ENCODE measurements at regions not wholly inside any gene's neighbourhood (a gene's known extent, or its start where the extent isn't known, plus 50 kb on each side); places are given as distances from the start of the nearest gene placed in this dataset.

DNA sequence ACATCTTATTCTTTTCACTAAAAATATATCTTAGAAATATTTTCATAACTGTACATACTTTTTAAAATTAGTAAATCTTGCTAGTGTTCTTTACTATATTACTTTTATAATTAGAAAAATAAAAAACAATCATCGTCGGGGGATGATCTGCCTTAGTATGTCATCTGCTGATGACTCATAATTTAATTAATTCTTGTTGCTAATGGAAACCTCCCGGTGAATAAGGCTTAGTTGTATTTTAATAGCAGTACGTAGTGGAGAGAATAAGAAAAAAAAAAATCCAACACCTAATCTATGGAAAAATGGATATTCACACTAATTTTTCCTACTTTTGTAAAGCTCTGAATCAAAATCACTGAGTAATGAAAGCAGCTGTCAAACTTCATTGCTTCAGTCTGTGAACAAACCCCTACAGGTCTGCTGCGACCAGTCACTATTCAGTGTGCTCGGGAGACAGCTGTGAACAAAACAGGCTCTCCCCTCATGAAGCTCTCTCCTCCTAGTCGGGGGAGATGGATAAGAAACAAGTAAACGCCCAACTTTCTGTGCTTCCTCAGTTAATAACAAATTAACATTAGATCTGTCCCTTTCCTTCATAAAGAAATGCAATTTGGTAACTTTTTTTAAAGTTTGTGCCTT, 97.4 kb upstream of the UPP2 start:
- DNase-seq (ENCODE audit: low read depth, low spot score) = no peak
- ChIA-PET CTCF (interaction anchor here (12.9 kb wide), 1 partner anchor 228 kb away, joined by 169 read pairs; no protein-coding TSS in a partner anchor), POLR2A (no interaction called here)
- no peak for TF ChIP-seq CTCF (IDR thresholded peaks at IDR 0.05; ENCODE audit: insufficient read depth, low read length, missing control alignments)
- H3K4me3 ChIP-seq (ENCODE audit: low read depth, low read length) = no peak overlapping the region

DNA sequence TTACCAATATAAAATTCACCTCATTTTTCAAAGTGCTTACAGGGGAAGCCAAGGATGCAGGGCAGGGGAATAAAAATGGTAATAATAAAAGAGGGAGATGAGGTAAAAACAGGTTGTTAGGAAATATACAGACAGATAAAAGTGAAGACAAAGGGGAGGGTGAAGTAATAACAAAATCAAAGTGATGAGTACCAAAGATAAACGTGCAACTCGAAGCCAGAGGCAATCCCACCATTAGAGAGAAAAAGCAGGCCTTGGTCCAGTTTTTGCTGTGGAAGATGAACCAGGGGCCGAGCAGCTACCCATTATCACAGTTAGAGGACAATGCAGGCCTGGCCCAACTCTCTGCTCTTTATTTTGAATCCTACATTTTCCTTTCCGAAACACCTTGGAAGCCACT, 99.6 kb upstream of the UPP2 start:
- H3K4me3 ChIP-seq (ENCODE audit: low read depth, low read length) = no peak overlapping the region
- no peak for DNase-seq (ENCODE audit: low read depth, low spot score)
- ChIA-PET CTCF (interaction anchor here (2.9 to 12.9 kb wide), 2 partner anchors 22 to 225 kb away, joined by 12 to 169 read pairs; no protein-coding TSS in a partner anchor), POLR2A (no interaction called here)
- TF ChIP-seq CTCF (IDR thresholded peaks at IDR 0.05; ENCODE audit: insufficient read depth, low read length, missing control alignments) = no peak

- DNase-seq (ENCODE audit: low read depth, low spot score) = no peak
- TF ChIP-seq CTCF (IDR thresholded peaks at IDR 0.05; ENCODE audit: insufficient read depth, low read length, missing control alignments) = no peak
- ChIA-PET CTCF (interaction anchor here (1.4 to 1.5 kb wide), 2 partner anchors 222 to 368 kb away, joined by 3 to 4 read pairs; partner anchors contain the start of gene ACVR1C), POLR2A (no interaction called here)
- no peak overlapping the region for H3K4me3 ChIP-seq (ENCODE audit: low read depth, low read length)
Observed at GRCh38 chr2:157996799-157997198, 104.9 kb upstream of the UPP2 start.

GRCh38 chr2:157995117-157995516, 106.6 kb upstream of the UPP2 start:
- DNase-seq (ENCODE audit: low read depth, low spot score) = no peak
- POLR2A ChIA-PET = no interaction called here

GRCh38 chr2:157991932-157992331, 109.7 kb upstream of the UPP2 start:
- ChIA-PET POLR2A (no interaction called here), CTCF (no interaction called here)
- DNase-seq (ENCODE audit: low read depth, low spot score) = no peak
- no peak for TF ChIP-seq CTCF (IDR thresholded peaks at IDR 0.05; ENCODE audit: insufficient read depth, low read length, missing control alignments)
- H3K4me3 ChIP-seq (ENCODE audit: low read depth, low read length) = no peak overlapping the region

More at GRCh38 chr2:157995117-157995516, 106.6 kb upstream of the UPP2 start:
- H3K4me3 ChIP-seq (ENCODE audit: low read depth, low read length) = no peak overlapping the region
- no peak for TF ChIP-seq CTCF (IDR thresholded peaks at IDR 0.05; ENCODE audit: insufficient read depth, low read length, missing control alignments)
- CTCF ChIA-PET = interaction anchor here (1.3 kb wide), 1 partner anchor 759 kb away, joined by 4 read pairs; no protein-coding TSS in a partner anchor

DNA sequence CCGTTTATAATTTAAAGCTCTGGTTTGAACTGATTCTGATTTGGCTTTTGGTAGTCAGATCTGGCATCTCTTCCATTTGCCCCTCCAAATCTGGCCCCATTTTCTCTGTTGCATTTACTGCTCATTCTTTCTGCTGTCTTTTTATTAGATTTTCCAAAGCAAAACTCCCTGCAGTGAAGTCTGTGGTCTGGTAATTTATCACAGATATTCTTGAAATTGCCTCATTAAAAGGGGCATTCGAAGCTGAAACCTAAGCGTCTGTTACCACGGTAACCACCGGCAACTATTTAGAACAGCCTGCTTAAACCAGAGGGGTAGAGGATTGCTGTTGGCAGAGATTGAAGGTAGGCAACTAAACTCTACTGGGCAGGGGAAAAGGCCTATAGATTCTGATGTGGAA, 111.5 kb upstream of the UPP2 start:
- no peak overlapping the region for H3K4me3 ChIP-seq (ENCODE audit: low read depth, low read length)

More for the DNA sequence above, 111.5 kb upstream of the UPP2 start:
- ChIA-PET CTCF (no interaction called here), POLR2A (interaction anchor here (0.7 kb wide), 1 partner anchor 765 kb away, joined by 3 read pairs; no protein-coding TSS in a partner anchor)
- TF ChIP-seq CTCF (IDR thresholded peaks at IDR 0.05; ENCODE audit: insufficient read depth, low read length, missing control alignments) = no peak
- no peak for DNase-seq (ENCODE audit: low read depth, low spot score)
